Fibroblast of gingiva (primary cell): ENCODE measurements at regions not wholly inside any gene's neighbourhood (a gene's known extent, or its start where the extent isn't known, plus 50 kb on each side); places are given as distances from the start of the nearest gene placed in this dataset.
"Not testable (repeated sequence)": the region's sequence is repeated elsewhere in the genome, so short reads cannot be mapped to it uniquely, and the experiment has no call there.

Experiments used
- DNase-seq: peaks from one replicate; pipeline ENCODE4 v3.0.0-alpha.2; 2011; ENCODE audit warnings: low read depth

DNA sequence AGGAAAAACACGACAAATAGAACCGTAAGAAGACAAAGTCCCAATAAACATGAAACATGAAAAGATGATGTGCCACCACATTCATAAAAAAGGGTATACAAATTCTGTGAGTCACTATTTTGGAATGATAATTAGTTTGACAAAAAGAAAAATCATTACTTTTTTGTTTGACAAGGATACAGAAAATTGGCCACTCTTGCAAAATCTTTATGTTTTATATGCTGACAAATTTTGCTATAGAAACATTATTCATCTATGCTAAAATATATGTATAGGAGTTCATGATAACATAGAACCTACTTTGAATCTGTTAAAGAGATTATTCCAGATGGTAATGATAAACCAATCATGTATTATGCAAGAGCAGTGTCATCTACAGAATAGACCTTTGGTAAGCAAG lies 1201.0 kb downstream of the FSCB start:
- no peak for DNase-seq

DNA sequence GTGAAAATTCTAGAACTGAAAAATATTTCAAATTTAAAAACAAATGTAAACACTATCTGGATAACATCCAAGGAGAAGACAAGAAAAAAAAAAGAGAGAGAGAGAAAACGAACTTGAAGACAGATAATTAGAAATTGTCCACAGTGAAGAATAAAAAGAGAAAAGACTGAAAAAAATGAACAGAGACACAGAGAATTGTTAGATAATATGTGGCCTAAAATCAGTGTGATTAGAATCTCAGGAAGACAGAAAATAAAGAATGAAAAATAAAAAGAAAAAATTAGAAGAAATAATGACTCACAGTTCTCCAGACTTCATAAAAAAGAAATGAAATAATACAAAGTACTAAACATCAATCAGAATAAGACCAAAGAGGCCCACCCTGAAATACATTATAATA lies 1209.3 kb downstream of the FSCB start:
- no peak for DNase-seq

GRCh38 chr14:43296061-43296460 lies 1211.0 kb downstream of the FSCB start:
- DNase-seq: not testable (repeated sequence)

- no peak for DNase-seq
These were observed 1221.5 kb downstream of the FSCB start for GRCh38 chr14:43285575-43285974.

- DNase-seq: no peak
These were observed 1247.0 kb downstream of the FSCB start for GRCh38 chr14:43260056-43260455.

DNA sequence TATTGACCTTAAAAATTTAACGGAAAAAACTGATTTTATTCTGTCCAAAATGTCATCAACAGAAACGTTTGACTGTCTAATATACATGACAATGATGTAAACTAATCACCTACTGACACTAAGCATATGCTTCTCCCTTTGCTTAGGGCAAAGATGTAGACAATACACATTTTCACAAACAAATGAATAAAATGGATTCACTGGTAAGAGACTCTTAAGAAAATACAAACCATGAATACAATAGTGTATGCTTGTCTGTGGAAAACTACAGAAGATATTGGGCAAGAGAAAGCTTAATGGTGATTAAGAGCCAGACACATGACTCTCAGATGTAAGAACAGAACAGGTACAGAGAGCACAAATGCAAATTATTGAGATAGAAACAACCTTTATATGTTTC lies 1248.7 kb downstream of the FSCB start:
- no peak for DNase-seq

GRCh38 chr14:43256996-43257395 lies 1250.1 kb downstream of the FSCB start:
- DNase-seq: not testable (repeated sequence)

DNA sequence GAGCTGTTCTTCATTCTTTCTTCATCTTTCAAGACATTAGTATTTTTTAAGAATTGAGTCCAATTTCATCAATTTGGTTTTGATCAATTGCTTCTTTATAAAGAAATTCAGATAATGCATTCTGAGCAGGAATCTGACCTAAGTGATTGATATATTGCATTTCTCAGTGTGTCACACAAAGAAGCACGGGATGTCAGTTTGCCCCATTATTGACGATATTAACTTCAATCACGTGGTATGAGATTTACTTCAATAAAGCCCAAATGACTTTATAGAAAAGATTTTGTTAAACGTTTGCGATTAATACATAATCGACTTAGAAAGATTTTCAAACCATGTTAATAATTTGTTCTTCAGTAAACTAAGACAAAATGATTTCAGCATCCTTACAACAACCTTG lies 1254.2 kb downstream of the FSCB start:
- DNase-seq: no peak

GRCh38 chr14:43249591-43249990 lies 1257.5 kb downstream of the FSCB start:
- DNase-seq: no peak

- DNase-seq: peak; percentile 16
These were observed 1258.0 kb downstream of the FSCB start for GRCh38 chr14:43249116-43249515.

GRCh38 chr14:43247877-43248276 lies 1259.2 kb downstream of the FSCB start:
- no peak for DNase-seq

DNA sequence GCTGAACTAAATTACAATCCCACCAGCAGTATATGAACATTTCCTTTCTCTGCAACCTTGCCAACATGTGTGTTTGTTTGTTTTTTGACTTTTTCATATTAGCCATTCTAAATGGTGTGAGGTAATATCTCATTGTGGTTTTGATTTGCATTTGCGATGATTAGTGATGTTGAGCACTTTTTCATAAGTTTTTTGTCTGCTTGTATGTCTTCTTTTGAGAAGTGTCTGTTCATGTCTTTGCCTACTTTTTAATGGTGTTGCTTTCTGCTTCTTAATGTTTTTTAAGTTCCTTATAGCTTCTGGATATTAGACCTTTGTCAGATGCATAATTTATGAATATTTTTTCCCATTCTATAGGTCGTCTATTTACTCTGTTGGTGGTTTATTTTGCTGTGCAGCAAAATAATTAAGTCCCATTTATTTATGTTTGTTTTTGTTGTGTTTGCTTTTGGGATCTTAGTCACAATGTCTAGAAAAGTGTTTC lies 1262.9 kb downstream of the FSCB start:
- no peak for DNase-seq

DNA sequence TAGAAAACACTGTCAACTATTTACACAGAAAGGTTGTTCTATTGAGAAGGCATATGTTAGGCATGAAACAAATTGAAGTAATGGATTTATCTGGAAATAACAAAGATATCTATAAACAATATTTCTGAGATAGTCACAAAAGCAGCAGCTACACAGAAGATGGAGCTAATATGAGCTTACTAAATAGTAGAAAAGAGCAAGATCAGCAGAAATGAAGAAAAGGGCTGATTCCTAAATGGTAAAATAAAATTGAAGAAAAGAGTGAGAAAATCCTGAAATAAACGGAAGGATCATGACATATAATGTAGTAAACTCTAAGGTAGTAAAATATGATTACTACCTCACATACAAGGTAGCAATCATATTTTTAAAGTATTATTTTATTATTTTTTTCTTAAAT lies 1263.9 kb downstream of the FSCB start:
- no peak for DNase-seq

- DNase-seq: no peak
These were observed 1274.8 kb downstream of the FSCB start for GRCh38 chr14:43232261-43232660.

- DNase-seq: no peak
These were observed 1291.6 kb downstream of the FSCB start for GRCh38 chr14:43215524-43215923.

GRCh38 chr14:43207189-43207588 lies 1299.9 kb downstream of the FSCB start:
- DNase-seq: no peak

DNA sequence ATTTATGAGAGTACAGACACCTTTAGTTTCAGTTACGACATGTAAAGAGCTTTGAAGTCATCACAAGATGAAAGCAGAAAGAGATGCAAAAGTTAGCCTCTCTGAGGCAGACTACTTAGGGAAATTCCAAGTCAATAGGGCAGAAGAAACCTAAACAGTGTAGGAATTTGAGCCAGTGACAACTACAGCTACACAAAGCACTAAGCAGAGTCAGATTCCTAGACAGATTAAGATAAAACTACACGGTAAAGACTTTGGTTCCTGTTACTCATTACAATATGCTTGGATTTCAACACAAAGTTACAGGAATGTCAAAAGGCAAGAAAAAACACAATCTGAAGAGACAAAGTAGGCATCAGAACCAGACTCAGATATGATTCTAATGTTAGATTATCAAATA lies 1302.3 kb downstream of the FSCB start:
- DNase-seq: peak; percentile 0

GRCh38 chr14:43200519-43200918 lies 1306.6 kb downstream of the FSCB start:
- DNase-seq: no peak

DNA sequence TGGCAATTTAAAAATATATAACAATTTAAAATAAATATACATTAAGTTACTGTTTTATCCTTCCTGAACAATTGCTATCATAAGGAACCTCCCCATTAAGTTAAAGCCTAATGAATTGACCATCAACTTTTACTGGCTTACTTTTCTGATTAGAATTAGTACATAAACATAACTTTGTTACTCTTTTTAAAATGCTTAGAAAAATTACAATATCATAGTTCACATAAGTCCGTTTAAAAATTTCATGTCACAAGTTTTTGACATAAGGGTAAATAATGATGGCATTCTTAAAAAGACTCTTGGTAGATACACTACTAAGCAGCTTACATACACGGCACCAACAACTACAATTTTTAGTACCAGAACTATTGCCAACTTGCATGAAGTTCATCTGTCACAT lies 1308.6 kb downstream of the FSCB start:
- DNase-seq: no peak

DNA sequence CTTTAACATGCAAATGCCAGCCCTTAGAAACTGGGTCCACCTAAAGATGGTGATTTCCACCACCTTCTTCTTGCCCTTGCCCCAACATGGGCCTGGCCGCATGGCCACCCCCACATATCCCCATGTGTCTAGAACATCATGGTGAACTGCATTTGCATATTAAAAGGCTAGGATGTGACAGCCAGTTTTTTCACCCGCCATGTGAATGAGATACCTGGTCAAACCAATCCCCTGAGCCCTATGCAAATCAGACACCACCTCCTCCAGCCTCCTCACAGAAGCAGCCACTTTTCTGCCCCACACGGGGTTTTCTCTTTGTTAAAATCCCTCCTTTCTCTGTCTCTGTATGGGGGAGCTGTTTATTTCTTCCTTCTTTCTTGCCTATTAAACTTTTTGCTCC lies 1322.5 kb downstream of the FSCB start:
- no peak for DNase-seq

DNA sequence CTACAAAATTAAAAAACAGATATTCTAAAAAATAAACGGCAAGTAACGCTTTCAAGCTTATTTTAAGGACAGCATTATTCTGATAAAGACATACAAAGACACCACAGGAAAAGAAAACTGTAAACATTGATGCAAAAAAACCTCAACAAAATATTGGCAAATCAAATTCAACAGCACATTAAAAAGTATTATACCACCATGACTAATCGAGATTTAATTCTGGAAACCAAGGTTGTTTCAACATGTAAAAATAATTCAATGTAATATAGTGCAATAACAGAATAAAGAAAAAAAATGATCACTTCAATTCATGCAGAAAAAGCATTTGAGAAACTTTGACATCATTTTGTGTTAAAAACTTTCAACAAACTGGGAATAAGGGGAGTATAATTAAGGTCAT lies 1323.2 kb downstream of the FSCB start:
- no peak for DNase-seq

- DNase-seq: no peak
These were observed 1331.2 kb downstream of the FSCB start for GRCh38 chr14:43175896-43176295.

- no peak for DNase-seq
These were observed 1334.1 kb downstream of the FSCB start for GRCh38 chr14:43172899-43173548.

DNA sequence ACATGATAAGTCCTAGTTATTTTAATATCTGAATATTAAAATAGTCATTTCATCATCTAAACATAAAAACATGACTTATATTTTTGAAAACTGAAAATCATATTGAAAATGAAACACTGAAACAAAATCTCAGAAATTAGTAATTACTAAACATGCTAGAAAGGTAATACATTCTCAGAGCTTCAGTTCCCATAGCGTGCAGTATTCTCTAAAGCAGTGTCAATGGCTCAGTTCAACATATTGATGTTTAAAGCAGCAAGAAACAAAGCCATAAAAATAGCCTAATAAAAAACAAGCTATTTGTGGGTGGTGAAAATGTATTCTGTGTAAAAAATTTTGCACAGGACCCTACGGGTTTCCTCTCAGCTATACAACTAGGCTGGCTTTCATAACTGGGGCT lies 1337.4 kb downstream of the FSCB start:
- no peak for DNase-seq
